ENCODE measurements at regions not wholly inside any gene's neighbourhood (a gene's known extent, or its start where the extent isn't known, plus 50 kb on each side); places are given as distances from the start of the nearest gene placed in this dataset.

GRCh38 chr4:133839326-133839725 lies 362.3 kb downstream of the PABPC4L start:
- Histone ChIP-seq H3K9ac (no peak overlapping the region), H3K4me1 (peaks cover 7% of the 10 kb centered on the region), H3K4me2 (no peak overlapping the region), H3K36me3 (no peaks in the 10 kb centered on the region), H3K9me3 (peaks cover 10% of the 10 kb centered on the region), H3K27ac (no peak overlapping the region), H3K4me3 (no peak overlapping the region), H4K20me1 (no peaks in the 10 kb centered on the region), H3K27me3 (no peaks in the 10 kb centered on the region)
- TF ChIP-seq Cebpa-rat (IDR thresholded peaks at IDR 0.05) = no peak

GRCh38 chr4:133823177-133823576 lies 378.4 kb downstream of the PABPC4L start:
- H3K4me3 ChIP-seq = no peak overlapping the region
- H3K27ac ChIP-seq = no peak overlapping the region
- H3K9me3 ChIP-seq = peaks cover 2% of the 10 kb centered on the region; the same call in 1 of the 2 replicates
- no peaks in the 10 kb centered on the region for H3K36me3 ChIP-seq
- H4K20me1 ChIP-seq = no peaks in the 10 kb centered on the region
- no peak overlapping the region for H3K9ac ChIP-seq
- no peaks in the 10 kb centered on the region for H3K4me1 ChIP-seq
- no peak for TF ChIP-seq Cebpa-rat (IDR thresholded peaks at IDR 0.05)
- H3K4me2 ChIP-seq = no peak overlapping the region
- H3K27me3 ChIP-seq = no peaks in the 10 kb centered on the region

GRCh38 chr4:133812954-133813353 lies 388.6 kb downstream of the PABPC4L start:
- Histone ChIP-seq H3K36me3 (no peaks in the 10 kb centered on the region), H3K4me3 (no peak overlapping the region), H3K4me2 (no peak overlapping the region), H3K27ac (no peak overlapping the region), H3K27me3 (no peaks in the 10 kb centered on the region), H3K9ac (no peak overlapping the region), H3K9me3 (peaks cover 9% of the 10 kb centered on the region; the same call in 1 of the 2 replicates), H3K4me1 (peaks cover 9% of the 10 kb centered on the region), H4K20me1 (no peaks in the 10 kb centered on the region)
- TF ChIP-seq Cebpa-rat (IDR thresholded peaks at IDR 0.05) = no peak

DNA sequence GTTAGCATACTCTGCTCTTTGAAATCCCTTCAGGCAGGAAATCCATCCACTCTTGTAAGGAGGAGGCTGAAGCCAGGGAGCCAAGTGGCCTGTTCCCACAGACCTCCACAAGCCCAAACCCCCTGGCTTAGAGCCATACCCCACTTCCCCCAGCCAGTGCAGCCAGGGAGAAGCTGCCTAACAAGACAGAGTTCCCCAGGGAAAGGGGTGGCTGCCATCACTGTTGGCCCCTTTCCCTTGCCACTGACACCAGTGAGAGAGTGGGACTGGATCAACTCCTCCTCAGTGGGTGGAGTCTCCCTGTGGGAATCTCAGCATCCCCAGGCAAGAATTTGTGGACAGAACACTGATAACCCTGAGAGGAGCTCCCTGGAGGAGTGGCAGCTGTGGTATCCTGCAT lies 389.4 kb downstream of the PABPC4L start:
- H3K9ac ChIP-seq = no peak overlapping the region
- no peaks in the 10 kb centered on the region for H3K27me3 ChIP-seq
- no peak overlapping the region for H3K4me3 ChIP-seq
- peaks cover 13% of the 10 kb centered on the region for H3K4me1 ChIP-seq
- H3K36me3 ChIP-seq = no peaks in the 10 kb centered on the region
- no peak overlapping the region for H3K4me2 ChIP-seq
- H3K9me3 ChIP-seq = 0 out of 2 replicates have a peak, but pooled peaks cover 3% of the 10 kb centered on the region
- H4K20me1 ChIP-seq = no peaks in the 10 kb centered on the region
- TF ChIP-seq Cebpa-rat (IDR thresholded peaks at IDR 0.05) = no peak
- no peak overlapping the region for H3K27ac ChIP-seq

GRCh38 chr4:133808151-133808550 lies 393.4 kb downstream of the PABPC4L start:
- H3K4me3 ChIP-seq = no peak overlapping the region
- peak overlapping the region; percentile 29 for H3K4me2 ChIP-seq
- H4K20me1 ChIP-seq = no peaks in the 10 kb centered on the region
- H3K9me3 ChIP-seq = no peaks in the 10 kb centered on the region
- no peaks in the 10 kb centered on the region for H3K36me3 ChIP-seq
- H3K27ac ChIP-seq = no peak overlapping the region
- no peak overlapping the region for H3K9ac ChIP-seq
- no peaks in the 10 kb centered on the region for H3K27me3 ChIP-seq
- TF ChIP-seq Cebpa-rat (IDR thresholded peaks at IDR 0.05) = no peak
- H3K4me1 ChIP-seq = peaks cover 13% of the 10 kb centered on the region

DNA sequence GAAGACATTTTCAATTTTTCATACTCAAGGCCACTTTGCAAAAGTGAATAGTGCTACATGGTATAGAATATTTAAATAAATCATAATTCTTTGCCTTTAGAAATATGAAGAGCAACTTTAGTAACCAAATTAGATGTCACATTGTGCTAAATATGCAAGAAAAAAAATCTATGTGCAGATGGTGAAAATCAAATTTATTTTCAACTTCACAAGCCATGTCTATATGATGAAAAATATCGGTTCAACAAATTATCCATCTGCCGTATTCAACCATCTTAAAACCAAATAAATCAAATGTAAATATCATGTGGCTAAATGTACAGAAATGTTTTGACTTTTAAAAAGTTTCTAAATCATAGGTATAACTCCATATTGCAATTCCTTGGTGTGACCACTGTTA lies 398.2 kb downstream of the PABPC4L start:
- no peaks in the 10 kb centered on the region for H3K27me3 ChIP-seq
- no peaks in the 10 kb centered on the region for H3K9me3 ChIP-seq
- H4K20me1 ChIP-seq = no peaks in the 10 kb centered on the region
- H3K4me3 ChIP-seq = no peak overlapping the region
- H3K9ac ChIP-seq = no peak overlapping the region
- no peak for TF ChIP-seq Cebpa-rat (IDR thresholded peaks at IDR 0.05)
- no peak overlapping the region for H3K27ac ChIP-seq
- no peak overlapping the region for H3K4me2 ChIP-seq
- H3K36me3 ChIP-seq = no peaks in the 10 kb centered on the region
- peaks cover 14% of the 10 kb centered on the region for H3K4me1 ChIP-seq

DNA sequence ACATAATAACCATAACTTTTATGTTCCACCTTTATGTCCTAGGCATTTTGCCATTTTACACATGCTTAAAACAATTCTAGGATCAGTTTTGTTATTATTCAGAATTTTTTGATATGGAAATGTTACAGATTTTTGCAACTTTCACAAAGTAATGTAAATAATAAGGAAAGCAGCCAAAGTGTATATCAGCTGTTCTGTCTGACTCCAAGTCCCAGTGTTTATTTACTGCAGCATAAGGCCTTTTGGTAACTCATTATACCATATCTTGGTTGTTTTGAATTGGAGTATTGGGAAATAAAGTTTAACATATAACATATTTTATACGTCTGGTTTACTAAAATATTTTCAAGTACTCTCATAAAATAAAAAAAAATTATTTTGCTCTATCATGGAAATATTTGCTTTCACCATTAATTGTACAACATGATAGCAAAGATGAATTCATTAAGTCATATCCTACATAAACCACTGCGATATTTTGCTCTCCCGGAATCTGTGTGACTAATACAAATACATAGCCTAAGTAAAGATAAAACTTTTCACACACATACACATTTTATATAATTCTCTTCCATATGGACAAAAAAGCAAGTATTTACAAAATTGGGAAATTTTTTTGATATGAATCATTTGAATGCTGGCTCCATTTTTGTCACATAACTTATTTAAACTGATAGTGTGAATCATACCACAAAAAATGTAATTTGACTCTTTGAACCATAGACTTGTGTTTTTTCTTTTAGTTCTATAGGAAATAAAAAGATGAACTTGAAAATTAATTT lies 399.0 kb downstream of the PABPC4L start:
- H3K9ac ChIP-seq = no peak overlapping the region
- H4K20me1 ChIP-seq = no peaks in the 10 kb centered on the region
- TF ChIP-seq Cebpa-rat (IDR thresholded peaks at IDR 0.05) = no peak
- H3K9me3 ChIP-seq = no peaks in the 10 kb centered on the region
- H3K36me3 ChIP-seq = no peaks in the 10 kb centered on the region
- H3K4me3 ChIP-seq = no peak overlapping the region
- H3K27me3 ChIP-seq = no peaks in the 10 kb centered on the region
- peaks cover 6% of the 10 kb centered on the region for H3K4me1 ChIP-seq
- H3K4me2 ChIP-seq = no peak overlapping the region
- no peak overlapping the region for H3K27ac ChIP-seq

DNA sequence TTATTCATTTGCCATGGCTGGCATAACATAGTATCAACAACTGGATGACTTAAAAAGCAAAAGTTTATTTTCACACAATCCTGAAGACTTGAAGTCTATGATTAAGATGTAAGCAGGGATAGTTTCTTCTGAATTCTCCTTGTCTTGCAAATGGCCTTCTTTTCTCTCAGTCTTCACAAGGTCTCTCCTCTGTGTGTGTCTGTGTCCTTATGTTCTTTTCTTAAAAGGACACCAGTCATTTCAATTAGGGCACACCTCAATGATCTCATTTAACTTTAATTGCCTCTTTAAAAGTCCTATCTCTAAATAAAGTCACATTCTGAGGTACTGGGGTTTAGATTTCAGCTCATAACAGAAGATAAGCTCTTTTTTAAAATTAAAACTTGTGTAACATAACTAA lies 399.7 kb downstream of the PABPC4L start:
- no peaks in the 10 kb centered on the region for H3K9me3 ChIP-seq
- no peak overlapping the region for H3K9ac ChIP-seq
- H3K36me3 ChIP-seq = no peaks in the 10 kb centered on the region
- H4K20me1 ChIP-seq = no peaks in the 10 kb centered on the region
- H3K4me2 ChIP-seq = no peak overlapping the region
- H3K27ac ChIP-seq = no peak overlapping the region
- no peak for TF ChIP-seq Cebpa-rat (IDR thresholded peaks at IDR 0.05)
- no peaks in the 10 kb centered on the region for H3K27me3 ChIP-seq
- no peak overlapping the region for H3K4me3 ChIP-seq
- H3K4me1 ChIP-seq = peaks cover 6% of the 10 kb centered on the region

- no peak for TF ChIP-seq Cebpa-rat (IDR thresholded peaks at IDR 0.05)
- Histone ChIP-seq H3K4me1 (peaks cover 6% of the 10 kb centered on the region), H3K4me2 (no peak overlapping the region), H3K9ac (no peak overlapping the region), H3K36me3 (no peaks in the 10 kb centered on the region), H3K27me3 (no peaks in the 10 kb centered on the region), H4K20me1 (no peaks in the 10 kb centered on the region), H3K4me3 (no peak overlapping the region), H3K9me3 (no peaks in the 10 kb centered on the region), H3K27ac (no peak overlapping the region)
Observed at GRCh38 chr4:133800966-133801365, 400.6 kb downstream of the PABPC4L start.

GRCh38 chr4:133799717-133800315 lies 401.8 kb downstream of the PABPC4L start:
- no peak overlapping the region for H3K4me3 ChIP-seq
- H3K4me1 ChIP-seq = peaks cover 6% of the 10 kb centered on the region
- no peaks in the 10 kb centered on the region for H4K20me1 ChIP-seq
- TF ChIP-seq Cebpa-rat (IDR thresholded peaks at IDR 0.05) = no peak
- H3K36me3 ChIP-seq = no peaks in the 10 kb centered on the region
- H3K27ac ChIP-seq = no peak overlapping the region
- no peak overlapping the region for H3K9ac ChIP-seq
- no peaks in the 10 kb centered on the region for H3K9me3 ChIP-seq
- peak overlapping the region; percentile 41 for H3K4me2 ChIP-seq
- H3K27me3 ChIP-seq = no peaks in the 10 kb centered on the region

Measured in BLaER1 (cell line).